GM12878 (cell line): ENCODE measurements at regions not wholly inside any gene's neighbourhood (a gene's known extent, or its start where the extent isn't known, plus 50 kb on each side); places are given as distances from the start of the nearest gene placed in this dataset.

Experiments
- ATAC-seq: fragments of 200-7000 bp; cut with Tn5 transposase; 3 replicates; pipeline ENCODE4 v1.9.1; 2020; ENCODE audit warnings: mild to moderate bottlenecking, moderate library complexity
- BruUV-seq: library from RNA; stranded (reverse); fragments of 400-500 nt; replicated peaks from 2 replicates; lab custom pipeline; 2021; lab: Mats Ljungman, UMichigan
- CTCF ChIA-PET: fragments of 300-600 bp; sonication (Branson Sonifier 250); formaldehyde crosslinking; extraction: SDS; loops from one replicate; lab custom pipeline; 2021; ENCODE audit warnings: inconsistent platforms; lab: Yijun Ruan, JAX
- POLR2A ChIA-PET: fragments of 350-600 bp; formaldehyde crosslinking; extraction: SDS; loops from one replicate; lab custom pipeline; 2021; ENCODE audit warnings: inconsistent platforms; lab: Charles Lee
- RAD21 ChIA-PET: fragments of 300-600 bp; sonication (Branson Sonifier 250); formaldehyde crosslinking; loops from one replicate; lab custom pipeline; 2023; ENCODE audit warnings: antibody characterized with exemption; ENCODE audit not compliant: unreplicated experiment; lab: Charles Lee
- SMC1A ChIA-PET: fragments of 300-600 bp; sonication (Branson Sonifier 250); formaldehyde crosslinking; loops from one replicate; lab custom pipeline; 2023; ENCODE audit not compliant: unreplicated experiment, uncharacterized antibody; lab: Charles Lee
- DNase-seq: peaks from one replicate; pipeline ENCODE4 v3.0.0-alpha.2; 2011; ENCODE audit warnings: low read depth, low spot score
- FAIRE-seq: peaks from 3 replicates; lab custom pipeline; 2011; peaks lifted over from hg19 to GRCh38; lab: Jason Lieb, UNC
- H2AFZ ChIP-seq: 2 replicates; pipeline ENCODE4 v1.6.0; 2011; ENCODE audit warnings: low read depth, low read length, control low read depth; ENCODE audit not compliant: control insufficient read depth
- H3K27ac ChIP-seq: 2 replicates; pipeline ENCODE4 v1.5.1; 2011; ENCODE audit warnings: control low read depth; ENCODE audit not compliant: control insufficient read depth, insufficient read depth
- H3K27me3 ChIP-seq, 2 experiments: replicated peaks in 1 of 2; 2 replicates each; pipeline versions ENCODE4 v1.6.0 to v1.6.1; 2011; ENCODE audit warnings: low read length in 1 of 2; ENCODE audit not compliant: control insufficient read depth in 2 of 2, insufficient read depth in 2 of 2
- H3K36me3 ChIP-seq, 2 experiments: 2 replicates each; pipeline ENCODE4 v1.5.1; 2011; ENCODE audit warnings: low read length in 1 of 2; ENCODE audit not compliant: control insufficient read depth in 2 of 2, insufficient read depth in 2 of 2
- H3K4me1 ChIP-seq: 2 replicates; pipeline ENCODE4 v1.6.1; 2011; ENCODE audit warnings: mild to moderate bottlenecking, low read length, moderate library complexity, mixed read lengths; ENCODE audit not compliant: control insufficient read depth, insufficient read depth
- H3K4me2 ChIP-seq: 2 replicates; pipeline ENCODE4 v1.6.0; 2011; ENCODE audit warnings: control low read depth; ENCODE audit not compliant: control insufficient read depth, insufficient read depth
- H3K4me3 ChIP-seq: fragments of 200-600 bp; sonication (generic); 2 replicates; pipeline ENCODE4 v1.5.1; 2016
- H3K79me2 ChIP-seq: 2 replicates; pipeline ENCODE4 v1.6.0; 2011; ENCODE audit warnings: low read length; ENCODE audit not compliant: control insufficient read depth, insufficient read depth
- H3K9ac ChIP-seq: 2 replicates; pipeline ENCODE4 v1.8.0; 2011; ENCODE audit warnings: low read length, control low read depth, mixed read lengths; ENCODE audit not compliant: control insufficient read depth, insufficient read depth
- H3K9me3 ChIP-seq: replicated peaks from 3 replicates; pipeline ENCODE4 v1.5.1; 2011; ENCODE audit warnings: mild to moderate bottlenecking, low read length; ENCODE audit not compliant: control insufficient read depth, insufficient read depth
- H4K20me1 ChIP-seq: 2 replicates; pipeline ENCODE4 v1.6.0; 2011; ENCODE audit not compliant: control insufficient read depth, insufficient read depth
- IRF5 ChIP-seq: fragments of 450-650 bp; IDR thresholded peaks from 2 replicates; pipeline ENCODE4 v1.6.1; 2017; ENCODE audit warnings: borderline replicate concordance
- JUNB ChIP-seq: IDR thresholded peaks from 2 replicates; pipeline ENCODE4 v1.6.1; 2016; ENCODE audit warnings: antibody characterized with exemption, mild to moderate bottlenecking
- NFXL1 ChIP-seq: fragments of 450-650 bp; IDR thresholded peaks from 2 replicates; pipeline ENCODE4 v1.6.1; 2017; ENCODE audit warnings: antibody characterized with exemption, mild to moderate bottlenecking, borderline replicate concordance
- NR2F1 ChIP-seq: fragments of 450-650 bp; conservative IDR thresholded peaks from 2 replicates; pipeline ENCODE4 v1.6.1; 2017; ENCODE audit warnings: mild to moderate bottlenecking
- POU2F2 ChIP-seq: IDR thresholded peaks from 3 replicates; pipeline ENCODE4 v1.6.1; 2011; ENCODE audit warnings: low read depth, mild to moderate bottlenecking, low read length, borderline replicate concordance
- SP1 ChIP-seq: IDR thresholded peaks from one replicate; pipeline ENCODE4 v1.6.1; 2011; ENCODE audit warnings: low read depth, low read length
- YBX1 ChIP-seq: fragments of 450-650 bp; IDR thresholded peaks from 2 replicates; pipeline ENCODE4 v1.6.1; 2016; ENCODE audit warnings: antibody characterized with exemption
- ZBTB11 ChIP-seq: fragments of 450-650 bp; formaldehyde crosslinking; IDR thresholded peaks from 2 replicates; pipeline ENCODE4 v1.5.0; 2022; ENCODE audit warnings: mild to moderate bottlenecking, missing genetic modification characterization
- ZNF217 ChIP-seq: fragments of 450-650 bp; IDR thresholded peaks from 2 replicates; pipeline ENCODE4 v1.6.1; 2017; ENCODE audit warnings: antibody characterized with exemption, mild to moderate bottlenecking
- ZZZ3 ChIP-seq: IDR thresholded peaks from 2 replicates; pipeline ENCODE4 v1.6.1; 2011; ENCODE audit warnings: low read depth; ENCODE audit not compliant: control insufficient read depth, insufficient read length
- WGBS: methylation state at CpG from one replicate; pipeline ENCODE4 v1.1.6; 2016; ENCODE audit warnings: low lambda C conversion rate; ENCODE audit not compliant: insufficient replicate concordance, insufficient coverage; ENCODE audit errors: missing lambda C conversion rate; 5-methylcytosine and 5-hydroxymethylcytosine counted together
- in situ Hi-C: fragments of 300-500 bp; cut with MboI; formaldehyde crosslinking; loops from 9 replicates; pipeline ENCODE4 v1.14.3; 2018; ENCODE audit warnings: mixed read lengths
- intact Hi-C: fragments of 100-400 bp; cut with micrococcal nuclease; formaldehyde crosslinking; loops from one replicate; pipeline ENCODE4 v1.14.2; 2022; ENCODE audit not compliant: unreplicated experiment
- TF ChIP-seq, protein P1 (sequence below): fragments of 450-650 bp; formaldehyde crosslinking; IDR thresholded peaks from 2 replicates; pipeline ENCODE4 v1.4.0; 2022; ENCODE audit warnings: mild to moderate bottlenecking, moderate library complexity
- TF ChIP-seq, protein P2 (sequence below): fragments of 450-650 bp; IDR thresholded peaks from 2 replicates; pipeline ENCODE4 v1.6.1; 2014; ENCODE audit warnings: mild to moderate bottlenecking

- no peaks in the 10 kb centered on the region for H3K9me3 ChIP-seq
- H3K27ac ChIP-seq, result no peak overlapping the region
- no peak for ATAC-seq
- no TSS peak for BruUV-seq
- no peaks in the 10 kb centered on the region for H3K36me3 ChIP-seq
- no peak overlapping the region for H3K9ac ChIP-seq
- no peaks in the 10 kb centered on the region for H3K27me3 ChIP-seq
- ChIA-PET RAD21 (no interaction called here), CTCF (interaction anchor here (0.5 kb wide), 1 partner anchor 125 kb away, joined by 3 read pairs; no protein-coding TSS in a partner anchor), SMC1A (interaction anchor here (1.3 kb wide), 1 partner anchor 13 kb away, joined by 3 read pairs; no protein-coding TSS in a partner anchor)
- no peak for DNase-seq
- no peak overlapping the region for H3K4me2 ChIP-seq
- H3K4me1 ChIP-seq, result no peaks in the 10 kb centered on the region
- intact Hi-C loops, result no loop called here
- no peaks in the 10 kb centered on the region for H3K79me2 ChIP-seq
- H3K4me3 ChIP-seq, result no peak overlapping the region
- in situ Hi-C loops, result no loop called here
- H2AFZ ChIP-seq, result no peak overlapping the region
- H4K20me1 ChIP-seq, result no peaks in the 10 kb centered on the region
- TF ChIP-seq NR2F1, result no peak
- TF ChIP-seq JUNB, result no peak
- TF ChIP-seq POU2F2, result no peak
- TF ChIP-seq ZNF217, result no peak
- TF ChIP-seq, protein P1, sequence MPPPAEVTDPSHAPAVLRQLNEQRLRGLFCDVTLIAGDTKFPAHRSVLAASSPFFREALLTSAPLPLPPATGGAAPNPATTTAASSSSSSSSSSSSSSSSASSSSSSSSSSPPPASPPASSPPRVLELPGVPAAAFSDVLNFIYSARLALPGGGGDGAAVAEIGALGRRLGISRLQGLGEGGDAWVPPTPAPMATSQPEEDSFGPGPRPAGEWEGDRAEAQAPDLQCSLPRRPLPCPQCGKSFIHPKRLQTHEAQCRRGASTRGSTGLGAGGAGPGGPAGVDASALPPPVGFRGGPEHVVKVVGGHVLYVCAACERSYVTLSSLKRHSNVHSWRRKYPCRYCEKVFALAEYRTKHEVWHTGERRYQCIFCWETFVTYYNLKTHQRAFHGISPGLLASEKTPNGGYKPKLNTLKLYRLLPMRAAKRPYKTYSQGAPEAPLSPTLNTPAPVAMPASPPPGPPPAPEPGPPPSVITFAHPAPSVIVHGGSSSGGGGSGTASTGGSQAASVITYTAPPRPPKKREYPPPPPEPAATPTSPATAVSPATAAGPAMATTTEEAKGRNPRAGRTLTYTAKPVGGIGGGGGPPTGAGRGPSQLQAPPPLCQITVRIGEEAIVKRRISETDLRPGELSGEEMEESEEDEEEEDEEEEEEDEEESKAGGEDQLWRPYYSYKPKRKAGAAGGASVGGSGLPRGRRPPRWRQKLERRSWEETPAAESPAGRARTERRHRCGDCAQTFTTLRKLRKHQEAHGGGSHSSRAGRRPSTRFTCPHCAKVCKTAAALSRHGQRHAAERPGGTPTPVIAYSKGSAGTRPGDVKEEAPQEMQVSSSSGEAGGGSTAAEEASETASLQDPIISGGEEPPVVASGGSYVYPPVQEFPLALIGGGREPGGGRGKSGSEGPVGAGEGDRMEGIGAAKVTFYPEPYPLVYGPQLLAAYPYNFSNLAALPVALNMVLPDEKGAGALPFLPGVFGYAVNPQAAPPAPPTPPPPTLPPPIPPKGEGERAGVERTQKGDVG (CRISPR knock-in tag), result no peak
- no peak for TF ChIP-seq SP1
- TF ChIP-seq ZZZ3, result no peak
- no peak for TF ChIP-seq NFXL1
- TF ChIP-seq, protein P2, sequence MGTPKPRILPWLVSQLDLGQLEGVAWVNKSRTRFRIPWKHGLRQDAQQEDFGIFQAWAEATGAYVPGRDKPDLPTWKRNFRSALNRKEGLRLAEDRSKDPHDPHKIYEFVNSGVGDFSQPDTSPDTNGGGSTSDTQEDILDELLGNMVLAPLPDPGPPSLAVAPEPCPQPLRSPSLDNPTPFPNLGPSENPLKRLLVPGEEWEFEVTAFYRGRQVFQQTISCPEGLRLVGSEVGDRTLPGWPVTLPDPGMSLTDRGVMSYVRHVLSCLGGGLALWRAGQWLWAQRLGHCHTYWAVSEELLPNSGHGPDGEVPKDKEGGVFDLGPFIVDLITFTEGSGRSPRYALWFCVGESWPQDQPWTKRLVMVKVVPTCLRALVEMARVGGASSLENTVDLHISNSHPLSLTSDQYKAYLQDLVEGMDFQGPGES, result no peak
- no peak for TF ChIP-seq IRF5
- no peak for TF ChIP-seq ZBTB11 (CRISPR knock-in tag)
- no peak for TF ChIP-seq YBX1
- TF ChIP-seq, all 136 proteins: peak for 0
- 21% methylated on average over 8 of the region's 8 CpGs for WGBS
- FAIRE-seq, result no peak
- POLR2A ChIA-PET, result no interaction called here
These were observed 81.6 kb downstream of the SLC5A7 start for GRCh38 chr2:108067820-108068405.
